ENCODE measurements at regions not wholly inside any gene's neighbourhood (a gene's known extent, or its start where the extent isn't known, plus 50 kb on each side); places are given as distances from the start of the nearest gene placed in this dataset.

- DNase-seq (ENCODE audit: low spot score in 2 of 2) (no peak), ATAC-seq (replicated peaks; ENCODE audit: extremely low read depth, poor library complexity, severe bottlenecking) (no peak)
- Mint-ChIP-seq H3K36me3 (ENCODE audit: insufficient read depth) (no peaks in the 10 kb centered on the region), H3K27ac (ENCODE audit: low read depth) (no peak overlapping the region), H3K4me3 (no peak overlapping the region), H3K27me3 (no peaks in the 10 kb centered on the region), H3K9me3 (peaks cover 7% of the 10 kb centered on the region), H3K4me1 (no peaks in the 10 kb centered on the region)
These were observed 637.8 kb upstream of the EYS start for GRCh38 chr6:66344796-66345195.

DNA sequence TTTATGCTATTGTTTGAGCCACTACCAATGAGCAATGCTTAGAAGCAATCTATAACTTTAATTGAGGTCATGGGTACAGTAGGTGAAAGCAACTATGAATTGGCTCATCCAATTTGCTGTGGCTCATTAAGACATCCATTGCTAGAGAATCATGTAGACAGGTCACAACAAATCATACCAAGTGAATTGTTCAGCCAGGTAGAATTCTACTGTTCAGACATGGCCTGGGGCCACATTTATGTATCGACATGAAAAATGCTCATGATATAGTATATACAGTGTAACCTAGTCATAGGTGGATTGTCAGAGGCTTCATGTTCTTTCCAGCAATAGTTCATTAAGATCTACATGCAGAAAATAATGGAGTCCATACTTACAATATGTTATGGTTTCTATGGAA is 633.7 kb upstream of the EYS start:
- DNase-seq (ENCODE audit: low spot score in 2 of 2) = no peak
- peaks cover 12% of the 10 kb centered on the region for H3K9me3 Mint-ChIP-seq
- no peak overlapping the region for H3K4me3 Mint-ChIP-seq
- no peak overlapping the region for H3K27ac Mint-ChIP-seq (ENCODE audit: low read depth)
- H3K4me1 Mint-ChIP-seq = no peaks in the 10 kb centered on the region
- ATAC-seq (replicated peaks; ENCODE audit: extremely low read depth, poor library complexity, severe bottlenecking) = no peak
- H3K36me3 Mint-ChIP-seq (ENCODE audit: insufficient read depth) = no peaks in the 10 kb centered on the region
- H3K27me3 Mint-ChIP-seq = no peaks in the 10 kb centered on the region

- no peak overlapping the region for H3K4me3 Mint-ChIP-seq
- no peaks in the 10 kb centered on the region for H3K36me3 Mint-ChIP-seq (ENCODE audit: insufficient read depth)
- peaks cover 12% of the 10 kb centered on the region for H3K9me3 Mint-ChIP-seq
- H3K27ac Mint-ChIP-seq (ENCODE audit: low read depth) = no peak overlapping the region
- DNase-seq (ENCODE audit: low spot score in 2 of 2) = no peak
- H3K4me1 Mint-ChIP-seq = no peaks in the 10 kb centered on the region
- no peak for ATAC-seq (replicated peaks; ENCODE audit: extremely low read depth, poor library complexity, severe bottlenecking)
- no peaks in the 10 kb centered on the region for H3K27me3 Mint-ChIP-seq
These were observed 629.1 kb upstream of the EYS start for GRCh38 chr6:66336176-66336575.

- DNase-seq (ENCODE audit: low spot score in 2 of 2) (no peak), ATAC-seq (replicated peaks; ENCODE audit: extremely low read depth, poor library complexity, severe bottlenecking) (no peak)
- Mint-ChIP-seq H3K27ac (ENCODE audit: low read depth) (no peak overlapping the region), H3K9me3 (peaks cover 13% of the 10 kb centered on the region), H3K4me3 (no peak overlapping the region), H3K4me1 (no peaks in the 10 kb centered on the region), H3K36me3 (ENCODE audit: insufficient read depth) (no peaks in the 10 kb centered on the region), H3K27me3 (no peaks in the 10 kb centered on the region)
These were observed 621.2 kb upstream of the EYS start for GRCh38 chr6:66328200-66328599.

- ATAC-seq (replicated peaks; ENCODE audit: extremely low read depth, poor library complexity, severe bottlenecking) (no peak), DNase-seq (ENCODE audit: low spot score in 2 of 2) (no peak)
- H3K36me3 Mint-ChIP-seq (ENCODE audit: insufficient read depth) = no peaks in the 10 kb centered on the region
- peaks cover 13% of the 10 kb centered on the region for H3K9me3 Mint-ChIP-seq
- no peak overlapping the region for H3K4me3 Mint-ChIP-seq
- no peaks in the 10 kb centered on the region for H3K27me3 Mint-ChIP-seq
- no peaks in the 10 kb centered on the region for H3K4me1 Mint-ChIP-seq
- H3K27ac Mint-ChIP-seq (ENCODE audit: low read depth) = no peak overlapping the region
These were observed 619.2 kb upstream of the EYS start for GRCh38 chr6:66326228-66326627.

DNA sequence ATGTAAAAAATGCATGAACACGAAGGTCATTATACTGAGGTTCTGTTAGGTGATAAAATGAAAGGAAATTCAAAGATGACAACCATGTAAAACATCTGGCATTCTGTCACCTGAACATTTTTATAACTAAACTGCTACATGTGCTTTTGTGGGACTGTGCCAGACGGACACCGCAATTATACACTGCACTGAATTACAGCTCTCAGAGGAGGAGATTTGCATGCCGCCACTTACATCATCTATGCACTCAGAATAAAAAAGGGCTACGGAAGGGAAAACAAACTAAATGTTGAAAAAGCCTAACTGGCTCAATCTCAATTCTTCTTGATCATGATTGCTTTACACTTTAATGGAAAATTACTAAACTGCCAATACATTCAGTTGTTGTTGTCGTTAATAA is 614.0 kb upstream of the EYS start:
- Mint-ChIP-seq H3K27me3 (no peaks in the 10 kb centered on the region), H3K4me3 (no peak overlapping the region), H3K36me3 (ENCODE audit: insufficient read depth) (no peaks in the 10 kb centered on the region), H3K27ac (ENCODE audit: low read depth) (peak overlapping the region; percentile 36), H3K4me1 (no peaks in the 10 kb centered on the region), H3K9me3 (no peaks in the 10 kb centered on the region)
- DNase-seq (ENCODE audit: low spot score in 2 of 2) (no peak), ATAC-seq (replicated peaks; ENCODE audit: extremely low read depth, poor library complexity, severe bottlenecking) (no peak)

GRCh38 chr6:66307490-66307889 is 600.5 kb upstream of the EYS start:
- DNase-seq (ENCODE audit: low spot score in 2 of 2) = no peak
- Mint-ChIP-seq H3K4me1 (no peaks in the 10 kb centered on the region), H3K36me3 (ENCODE audit: insufficient read depth) (no peaks in the 10 kb centered on the region), H3K27ac (ENCODE audit: low read depth) (no peak overlapping the region), H3K27me3 (no peaks in the 10 kb centered on the region), H3K4me3 (no peak overlapping the region), H3K9me3 (peaks cover 20% of the 10 kb centered on the region)
- ATAC-seq (replicated peaks; ENCODE audit: extremely low read depth, poor library complexity, severe bottlenecking) = no peak

DNA sequence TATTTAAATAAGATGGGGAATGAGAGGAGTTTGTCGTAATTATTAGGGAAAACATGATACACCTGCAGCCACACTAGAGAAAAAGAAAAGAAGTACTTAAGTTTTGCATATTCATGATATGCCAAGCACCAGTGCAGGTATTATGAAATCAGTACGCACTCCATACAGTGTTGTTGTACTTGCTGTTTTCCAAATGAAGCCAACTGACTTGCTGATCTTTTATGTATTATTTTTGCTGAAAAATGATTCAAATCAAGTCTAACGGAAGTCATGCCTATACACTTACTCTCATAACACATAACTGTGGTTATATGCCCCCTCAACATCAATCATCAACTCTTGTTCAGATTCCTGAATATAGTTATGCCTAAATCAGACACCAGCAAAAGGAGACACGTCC is 584.9 kb upstream of the EYS start:
- no peaks in the 10 kb centered on the region for H3K36me3 Mint-ChIP-seq (ENCODE audit: insufficient read depth)

DNA sequence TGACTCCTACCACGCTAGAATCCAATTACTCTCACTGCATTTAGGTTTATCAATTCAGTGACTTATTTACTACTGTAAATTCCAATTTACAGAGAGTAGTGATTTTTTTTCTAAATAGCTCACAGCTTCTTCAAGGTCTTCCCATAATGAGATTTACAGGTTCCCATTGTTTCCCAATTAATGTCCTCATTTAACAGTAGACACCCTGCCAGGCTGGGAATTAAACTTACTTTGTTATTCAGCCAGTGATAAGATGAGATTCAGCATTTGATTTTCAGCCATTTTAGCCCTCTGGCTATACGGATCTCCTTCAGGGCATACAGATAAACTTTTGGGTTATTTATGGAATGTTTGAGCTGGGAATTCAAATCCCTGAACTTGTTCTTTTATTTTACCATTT is 582.9 kb upstream of the EYS start:
- peaks cover 20% of the 10 kb centered on the region for H3K9me3 Mint-ChIP-seq
- H3K27me3 Mint-ChIP-seq = no peaks in the 10 kb centered on the region
- H3K27ac Mint-ChIP-seq (ENCODE audit: low read depth) = no peak overlapping the region
- no peak for DNase-seq (ENCODE audit: low spot score in 2 of 2)
- H3K4me1 Mint-ChIP-seq = no peaks in the 10 kb centered on the region
- ATAC-seq (replicated peaks; ENCODE audit: extremely low read depth, poor library complexity, severe bottlenecking) = no peak
- no peaks in the 10 kb centered on the region for H3K36me3 Mint-ChIP-seq (ENCODE audit: insufficient read depth)
- no peak overlapping the region for H3K4me3 Mint-ChIP-seq

More for the DNA sequence above, 584.9 kb upstream of the EYS start:
- Mint-ChIP-seq H3K4me1 (no peaks in the 10 kb centered on the region), H3K4me3 (no peak overlapping the region), H3K9me3 (peaks cover 23% of the 10 kb centered on the region), H3K27ac (ENCODE audit: low read depth) (no peak overlapping the region), H3K27me3 (no peaks in the 10 kb centered on the region)
- no peak for DNase-seq (ENCODE audit: low spot score in 2 of 2)
- ATAC-seq (replicated peaks; ENCODE audit: extremely low read depth, poor library complexity, severe bottlenecking) = no peak

DNA sequence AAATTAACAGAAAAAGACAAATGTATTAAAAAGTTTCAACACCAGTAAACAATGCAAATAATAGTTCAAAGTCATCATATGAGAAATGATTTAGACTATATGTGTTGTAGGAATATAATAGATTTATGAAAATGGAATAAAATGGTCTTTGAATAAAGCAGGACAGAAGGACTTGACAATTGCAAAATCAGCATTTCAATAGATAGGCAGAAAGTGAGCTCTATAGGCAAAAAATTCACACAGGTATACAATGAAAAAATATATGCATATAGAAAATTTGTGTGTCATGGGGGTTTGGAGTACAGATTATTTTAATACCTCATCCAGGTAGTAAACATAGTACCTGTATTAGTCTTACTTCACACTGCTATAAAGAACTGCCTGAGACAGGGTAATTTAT is 571.1 kb upstream of the EYS start:
- no peak overlapping the region for H3K4me3 Mint-ChIP-seq
- no peaks in the 10 kb centered on the region for H3K27me3 Mint-ChIP-seq
- ATAC-seq (replicated peaks; ENCODE audit: extremely low read depth, poor library complexity, severe bottlenecking) (no peak), DNase-seq (ENCODE audit: low spot score in 2 of 2) (no peak)
- peaks cover 24% of the 10 kb centered on the region for H3K9me3 Mint-ChIP-seq
- no peaks in the 10 kb centered on the region for H3K4me1 Mint-ChIP-seq
- H3K36me3 Mint-ChIP-seq (ENCODE audit: insufficient read depth) = no peaks in the 10 kb centered on the region
- no peak overlapping the region for H3K27ac Mint-ChIP-seq (ENCODE audit: low read depth)

GRCh38 chr6:66277400-66277799 is 570.4 kb upstream of the EYS start:
- no peak for DNase-seq (ENCODE audit: low spot score in 2 of 2)
- H3K27me3 Mint-ChIP-seq = no peaks in the 10 kb centered on the region
- no peak overlapping the region for H3K4me3 Mint-ChIP-seq
- H3K9me3 Mint-ChIP-seq = peaks cover 27% of the 10 kb centered on the region
- no peaks in the 10 kb centered on the region for H3K36me3 Mint-ChIP-seq (ENCODE audit: insufficient read depth)
- no peaks in the 10 kb centered on the region for H3K4me1 Mint-ChIP-seq
- no peak for ATAC-seq (replicated peaks; ENCODE audit: extremely low read depth, poor library complexity, severe bottlenecking)
- no peak overlapping the region for H3K27ac Mint-ChIP-seq (ENCODE audit: low read depth)

DNA sequence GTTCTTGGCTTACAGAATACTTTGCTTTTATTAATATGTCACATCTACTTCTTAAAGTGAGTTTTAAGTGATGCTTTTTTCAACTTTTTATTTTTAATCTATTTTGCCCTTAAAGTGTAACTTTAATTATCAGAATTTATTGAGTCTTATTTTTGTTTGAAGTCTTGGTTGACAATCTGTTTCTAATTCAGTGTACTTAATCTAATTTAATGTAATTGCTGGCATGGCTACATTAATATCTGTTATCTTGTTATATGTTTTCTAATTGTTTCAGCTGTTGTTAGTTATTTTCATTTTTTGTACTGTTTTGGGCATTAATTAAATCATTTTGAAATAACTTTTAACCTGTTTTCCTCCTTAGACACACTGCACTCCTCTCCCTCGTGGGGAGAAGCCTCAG is 558.7 kb upstream of the EYS start:
- Mint-ChIP-seq H3K36me3 (ENCODE audit: insufficient read depth) (no peaks in the 10 kb centered on the region), H3K27me3 (no peaks in the 10 kb centered on the region), H3K9me3 (peaks cover 15% of the 10 kb centered on the region), H3K4me3 (no peak overlapping the region), H3K4me1 (no peaks in the 10 kb centered on the region), H3K27ac (ENCODE audit: low read depth) (no peak overlapping the region)
- no peak for DNase-seq (ENCODE audit: low spot score in 2 of 2)
- ATAC-seq (replicated peaks; ENCODE audit: extremely low read depth, poor library complexity, severe bottlenecking) = no peak

- peaks cover 15% of the 10 kb centered on the region for H3K9me3 Mint-ChIP-seq
- DNase-seq (ENCODE audit: low spot score in 2 of 2) (no peak), ATAC-seq (replicated peaks; ENCODE audit: extremely low read depth, poor library complexity, severe bottlenecking) (no peak)
- no peak overlapping the region for H3K4me3 Mint-ChIP-seq
- no peak overlapping the region for H3K27ac Mint-ChIP-seq (ENCODE audit: low read depth)
- H3K4me1 Mint-ChIP-seq = no peaks in the 10 kb centered on the region
- H3K27me3 Mint-ChIP-seq = no peaks in the 10 kb centered on the region
- no peaks in the 10 kb centered on the region for H3K36me3 Mint-ChIP-seq (ENCODE audit: insufficient read depth)
These were observed 557.4 kb upstream of the EYS start for GRCh38 chr6:66264376-66264775.

Measured in central memory CD8-positive, alpha-beta T cell (primary cell).